ENCODE measurements at regions not wholly inside any gene's neighbourhood (a gene's known extent, or its start where the extent isn't known, plus 50 kb on each side); places are given as distances from the start of the nearest gene placed in this dataset.
A peak's percentile ranks its signal among the peaks of the same experiment; 100 is the strongest.

DNA sequence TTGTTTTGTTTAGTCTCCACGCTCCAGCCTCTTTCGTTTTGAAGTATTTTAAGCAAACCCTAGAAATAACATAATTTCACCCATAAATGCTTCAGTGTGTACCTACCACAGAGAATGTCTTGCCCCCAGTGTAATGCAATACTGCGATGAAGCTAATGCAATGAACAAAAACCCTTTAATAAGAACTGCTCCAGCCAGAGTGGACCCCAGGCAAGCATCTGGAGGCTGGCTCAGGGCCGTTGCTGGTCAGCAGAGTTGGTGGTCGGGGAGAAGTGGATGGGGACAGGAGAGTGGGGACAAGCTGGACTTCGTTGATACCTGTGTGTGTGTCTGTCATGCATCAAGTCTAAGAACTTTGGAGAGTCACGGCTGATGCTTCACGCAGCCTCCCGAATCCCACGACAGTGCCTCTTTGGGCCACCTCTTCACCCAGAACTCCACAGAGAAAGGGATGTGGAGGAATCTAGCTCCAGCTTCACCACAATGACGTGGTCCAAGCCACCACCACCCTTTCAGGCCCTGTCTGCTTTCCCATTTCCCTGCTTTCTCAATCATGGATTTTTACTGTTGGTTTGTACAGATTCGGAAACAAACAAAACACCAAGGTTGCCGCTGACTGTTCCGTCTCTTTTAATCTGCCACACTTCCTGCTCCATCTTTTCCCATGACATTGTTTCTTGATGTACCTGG lies 108.6 kb upstream of the ERRFI1 start:
- no peak for TF ChIP-seq CTCF (conservative IDR thresholded peaks at IDR 0.05; ENCODE audit: low read length)
- DNase-seq (ENCODE audit: low read depth): peak; percentile 82
- H3K4me3 ChIP-seq (ENCODE audit: low read length): peak overlapping the region; percentile 46

DNA sequence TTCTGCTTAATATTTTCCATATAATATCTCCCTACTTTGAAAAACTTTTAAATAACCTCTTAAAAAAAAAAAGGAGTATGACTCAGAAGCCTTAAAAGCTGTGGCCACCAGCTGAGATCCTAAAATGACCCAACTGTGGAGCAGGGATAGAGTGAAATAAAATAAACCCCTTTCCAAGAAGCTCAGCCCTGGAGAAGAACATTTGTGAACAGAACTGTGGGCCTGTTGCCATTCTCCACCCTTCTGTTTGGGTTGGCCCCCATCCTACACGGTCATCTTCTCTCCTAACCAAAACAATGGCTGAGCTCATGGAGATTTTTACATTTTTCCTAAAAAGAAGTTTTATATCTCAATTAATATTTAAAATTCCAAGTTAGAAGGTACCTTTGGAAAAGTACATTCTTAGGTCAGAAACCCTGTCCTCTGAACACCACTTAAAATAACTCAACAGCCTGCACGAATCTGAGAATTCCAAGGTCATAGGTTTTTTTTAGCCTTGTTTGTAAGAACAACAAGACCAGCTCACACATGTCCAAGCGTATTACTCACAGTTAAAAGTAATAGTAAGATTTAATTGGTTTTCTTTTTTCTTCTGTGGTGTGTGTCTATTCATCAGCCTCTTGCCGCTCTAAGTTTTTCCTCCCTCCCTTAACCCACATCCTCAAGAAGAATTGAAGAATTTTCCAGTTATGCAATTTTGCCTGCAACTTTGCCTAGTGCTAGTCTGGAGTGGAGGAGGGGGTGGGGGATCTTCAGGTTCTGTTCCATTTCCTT lies 107.7 kb upstream of the ERRFI1 start:
- DNase-seq (ENCODE audit: low read depth): peak; percentile 95
- TF ChIP-seq CTCF (conservative IDR thresholded peaks at IDR 0.05; ENCODE audit: low read length): no peak
- peak overlapping the region; percentile 46 for H3K4me3 ChIP-seq (ENCODE audit: low read length)

DNA sequence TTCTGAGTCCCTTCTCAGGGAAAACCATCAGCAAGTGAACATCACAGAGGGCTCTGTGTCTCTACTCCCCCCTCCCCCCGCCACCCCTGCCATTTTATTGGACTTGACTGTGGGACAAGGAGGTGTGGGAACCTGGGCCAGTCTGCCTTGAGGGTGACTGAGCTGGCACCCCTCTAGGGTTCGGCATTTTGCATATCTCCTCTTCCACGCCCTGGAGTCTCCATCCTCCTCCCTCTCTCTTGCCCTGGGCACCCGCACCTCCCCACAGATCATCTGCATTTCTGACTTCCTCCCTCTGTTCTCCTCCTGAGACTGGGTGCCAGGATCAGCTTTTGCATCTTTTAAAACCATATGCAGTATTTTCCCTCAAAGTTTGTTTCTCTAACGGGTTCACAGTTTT lies 107.1 kb upstream of the ERRFI1 start:
- TF ChIP-seq CTCF (conservative IDR thresholded peaks at IDR 0.05; ENCODE audit: low read length): no peak
- no peak for DNase-seq (ENCODE audit: low read depth)
- H3K4me3 ChIP-seq (ENCODE audit: low read length): no peak overlapping the region; the same call in 1 of the 2 replicates

DNA sequence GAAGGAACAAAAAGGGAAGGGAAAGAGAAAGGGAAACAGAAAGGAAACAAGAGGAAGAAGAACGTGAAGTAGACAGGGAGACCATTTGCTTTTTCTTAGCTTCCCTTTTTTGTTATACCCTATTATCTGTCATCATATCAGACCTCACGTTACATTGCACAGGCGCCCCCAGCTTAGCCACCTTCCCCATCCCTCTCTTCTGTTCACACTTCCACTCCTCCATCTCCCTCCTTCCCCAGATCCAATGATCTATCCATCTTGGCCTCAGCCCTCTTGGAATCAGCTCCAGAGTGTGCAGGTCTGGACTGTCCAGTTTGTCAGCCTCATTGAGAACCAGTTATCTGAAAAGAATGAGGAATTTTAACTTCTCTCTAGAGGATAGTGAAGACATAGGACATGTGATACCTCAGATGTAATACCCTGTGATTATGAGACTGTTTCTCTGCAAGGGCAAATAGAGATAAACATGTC lies 101.1 kb upstream of the ERRFI1 start:
- H3K4me3 ChIP-seq (ENCODE audit: low read length): no peak overlapping the region
- TF ChIP-seq CTCF (conservative IDR thresholded peaks at IDR 0.05; ENCODE audit: low read length): no peak
- DNase-seq (ENCODE audit: low read depth): no peak

GRCh38 chr1:8122477-8123407 lies 96.6 kb upstream of the ERRFI1 start:
- TF ChIP-seq CTCF (conservative IDR thresholded peaks at IDR 0.05; ENCODE audit: low read length): no peak
- no peak for DNase-seq (ENCODE audit: low read depth)
- H3K4me3 ChIP-seq (ENCODE audit: low read length): no peak overlapping the region

GRCh38 chr1:8122160-8122476 lies 96.0 kb upstream of the ERRFI1 start:
- H3K4me3 ChIP-seq (ENCODE audit: low read length): no peak overlapping the region
- DNase-seq (ENCODE audit: low read depth): no peak
- no peak for TF ChIP-seq CTCF (conservative IDR thresholded peaks at IDR 0.05; ENCODE audit: low read length)

Data from AG10803 (cell line).